HG03175 (cell line): ENCODE measurements at regions not wholly inside any gene's neighbourhood (a gene's known extent, or its start where the extent isn't known, plus 50 kb on each side); places are given as distances from the start of the nearest gene placed in this dataset.

Source experiments
- ATAC-seq: cut with Tn5 transposase; IDR thresholded peaks from one replicate; pipeline ENCODE4 v1.9.1; 2021; ENCODE audit warnings: mild to moderate bottlenecking, moderate library complexity; ENCODE audit not compliant: unreplicated experiment

DNA sequence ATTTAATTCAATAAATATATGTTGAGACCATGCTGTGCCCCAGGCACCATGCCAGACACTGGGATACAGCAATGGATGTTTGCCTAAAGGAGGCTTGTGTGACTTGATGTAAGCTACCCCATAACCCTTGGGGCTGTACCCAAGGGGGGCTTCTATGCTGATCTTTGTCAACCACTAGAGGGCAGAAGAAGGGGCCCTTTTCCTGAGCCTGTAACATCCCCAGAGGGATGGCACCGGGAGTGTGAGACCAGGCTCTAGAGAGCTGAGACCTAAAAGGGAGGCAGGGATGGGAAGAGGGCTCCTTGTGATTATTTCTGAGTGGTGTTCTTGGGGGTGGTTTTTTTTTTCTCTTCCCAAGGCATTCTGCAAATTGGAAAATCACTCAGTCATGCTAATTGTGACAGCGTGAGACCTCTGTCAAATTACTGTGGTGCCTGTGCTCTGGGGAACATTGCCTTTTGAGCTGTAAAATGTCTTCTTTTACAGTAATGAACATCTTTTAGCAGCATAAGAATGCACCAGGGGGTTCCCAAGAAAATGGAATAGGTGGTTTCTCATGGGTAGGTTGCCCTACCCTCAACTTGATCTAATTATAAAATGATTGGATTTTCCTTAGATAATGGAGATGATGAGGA, 138.7 kb upstream of the SLC24A3 start:
- ATAC-seq, result no peak

DNA sequence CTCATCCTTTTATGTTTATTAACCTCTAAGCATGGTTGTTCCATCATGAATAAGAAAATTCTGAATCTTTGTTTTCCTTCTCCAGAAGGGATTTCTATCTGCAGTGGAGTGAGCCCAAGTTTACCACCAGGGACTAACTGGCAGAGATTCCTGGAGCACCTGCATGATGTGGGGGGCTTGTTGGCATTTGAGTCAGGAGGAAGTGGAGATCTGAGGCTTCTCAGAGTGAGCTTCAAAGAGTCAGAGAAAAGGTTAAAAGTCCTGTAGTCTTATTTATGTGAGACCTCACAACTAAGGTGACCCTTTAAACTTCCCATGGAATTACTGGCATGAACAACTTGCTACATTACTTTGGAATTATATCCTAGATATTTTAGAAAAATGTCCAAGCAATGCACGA, 138.1 kb upstream of the SLC24A3 start:
- no peak for ATAC-seq

DNA sequence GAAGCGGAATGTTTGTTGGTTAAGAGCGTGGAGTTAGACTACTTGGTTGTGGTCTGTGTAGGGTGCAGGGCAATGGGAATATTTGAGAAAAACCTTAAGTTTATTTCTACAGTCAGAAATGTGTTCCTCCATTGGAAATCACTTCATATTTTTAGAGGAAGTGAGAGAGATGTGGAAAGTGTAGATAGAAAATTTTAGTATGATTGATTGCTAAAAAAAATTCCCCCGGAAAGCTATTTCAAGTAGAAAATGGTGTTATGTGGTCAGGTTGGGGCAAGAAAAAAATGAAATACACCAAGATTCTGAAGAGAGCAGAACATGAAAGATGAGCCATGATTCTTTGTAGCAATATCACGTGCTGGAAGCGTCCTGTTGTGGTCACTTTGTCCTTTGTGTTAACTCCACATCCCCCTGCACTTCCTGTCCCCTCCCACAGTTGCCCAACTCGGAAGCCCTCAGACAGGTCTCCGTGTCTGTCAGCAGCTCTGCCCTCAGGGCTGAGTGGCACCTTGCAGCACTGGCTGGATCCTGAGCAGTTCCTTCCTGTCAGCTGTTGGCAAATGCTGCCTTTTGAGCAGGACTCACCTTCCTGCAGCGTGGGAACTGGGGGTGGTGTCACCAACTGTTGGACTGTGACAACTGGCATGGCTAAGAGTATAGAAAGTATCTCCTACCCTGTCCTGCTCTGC, 137.5 kb upstream of the SLC24A3 start:
- peak; percentile 59 for ATAC-seq

DNA sequence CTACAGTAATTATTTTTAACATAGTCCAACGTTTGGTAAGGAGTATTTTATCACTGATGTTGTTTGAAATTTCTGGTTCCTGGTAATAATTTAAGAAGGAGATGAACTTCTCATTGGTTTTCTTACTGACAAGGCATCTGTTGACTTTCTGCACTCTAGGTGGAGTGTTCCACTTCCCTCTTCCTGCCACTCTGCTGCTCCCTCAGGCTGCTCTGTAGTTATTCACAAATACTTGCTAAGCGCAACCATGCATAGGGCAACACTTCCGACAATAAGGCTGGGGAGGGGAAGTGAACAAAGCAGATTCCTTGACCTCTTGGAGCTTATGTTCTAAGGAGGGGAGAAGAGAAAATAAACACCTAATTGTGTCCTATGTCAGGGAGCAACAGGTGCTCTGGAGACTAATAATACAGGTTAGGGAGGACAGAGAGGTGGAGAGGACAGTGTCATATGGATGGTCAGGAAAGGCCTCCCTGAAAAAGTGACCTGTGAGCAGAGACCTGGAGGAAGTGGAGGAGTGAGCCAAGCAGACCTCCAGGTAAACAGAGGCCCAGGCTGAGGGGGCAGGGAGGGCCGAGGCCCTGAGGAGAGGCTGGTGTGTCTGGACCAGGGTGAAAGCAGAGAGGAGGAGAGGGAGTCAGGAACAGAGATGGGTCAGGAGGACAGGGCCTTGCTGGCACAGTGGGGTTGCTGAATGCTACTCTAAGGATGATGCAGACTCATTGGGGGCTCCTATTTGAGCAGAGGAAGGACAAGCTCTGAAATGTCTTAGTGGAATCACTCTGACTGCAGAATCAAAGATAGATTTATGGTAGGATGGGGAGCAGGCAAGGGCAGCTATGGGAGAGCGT, 134.8 kb upstream of the SLC24A3 start:
- ATAC-seq, result no peak

DNA sequence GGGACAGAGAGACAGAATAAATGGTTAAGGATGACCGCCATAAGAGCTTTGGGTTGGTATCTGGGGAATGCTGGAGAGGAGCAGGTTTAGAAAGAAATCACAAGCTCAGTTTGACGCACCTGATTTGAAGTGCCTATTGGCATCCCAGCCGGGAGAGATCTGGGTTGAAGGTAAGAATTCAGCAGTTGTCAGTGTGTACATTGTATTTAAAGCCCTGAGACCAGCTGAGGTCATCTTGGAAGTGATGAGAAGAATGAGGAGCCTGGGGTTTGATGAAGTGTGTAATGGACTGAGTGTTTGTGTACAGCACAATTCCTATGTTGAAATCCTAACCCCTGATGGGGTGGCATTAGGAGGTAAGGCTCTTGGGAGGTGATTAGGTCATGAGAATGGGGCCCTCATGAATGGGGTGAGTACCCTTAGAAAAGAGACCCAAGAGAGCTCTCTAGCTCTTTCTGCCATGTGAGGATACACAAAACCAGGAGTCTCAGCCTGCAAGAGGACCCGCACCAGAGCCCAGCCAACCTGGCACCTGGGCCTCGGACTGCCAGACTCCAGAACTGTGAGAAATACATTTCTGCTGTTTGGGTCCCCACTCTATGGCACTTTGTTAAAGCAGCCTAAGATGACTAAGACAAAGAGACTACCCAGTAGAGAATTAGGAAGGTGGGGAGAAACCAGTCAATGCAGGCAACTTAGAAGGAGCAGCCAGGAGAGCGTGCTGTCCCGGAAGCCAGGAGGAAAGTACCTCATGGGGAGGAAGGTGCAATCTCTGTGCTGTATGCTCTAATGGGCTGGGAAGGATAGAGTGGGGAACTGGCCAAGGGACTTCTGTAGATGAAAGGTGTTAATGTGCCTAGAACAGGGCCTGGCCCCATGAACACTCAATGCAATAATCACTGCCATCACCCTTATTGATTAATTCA, 133.7 kb upstream of the SLC24A3 start:
- ATAC-seq, result no peak

DNA sequence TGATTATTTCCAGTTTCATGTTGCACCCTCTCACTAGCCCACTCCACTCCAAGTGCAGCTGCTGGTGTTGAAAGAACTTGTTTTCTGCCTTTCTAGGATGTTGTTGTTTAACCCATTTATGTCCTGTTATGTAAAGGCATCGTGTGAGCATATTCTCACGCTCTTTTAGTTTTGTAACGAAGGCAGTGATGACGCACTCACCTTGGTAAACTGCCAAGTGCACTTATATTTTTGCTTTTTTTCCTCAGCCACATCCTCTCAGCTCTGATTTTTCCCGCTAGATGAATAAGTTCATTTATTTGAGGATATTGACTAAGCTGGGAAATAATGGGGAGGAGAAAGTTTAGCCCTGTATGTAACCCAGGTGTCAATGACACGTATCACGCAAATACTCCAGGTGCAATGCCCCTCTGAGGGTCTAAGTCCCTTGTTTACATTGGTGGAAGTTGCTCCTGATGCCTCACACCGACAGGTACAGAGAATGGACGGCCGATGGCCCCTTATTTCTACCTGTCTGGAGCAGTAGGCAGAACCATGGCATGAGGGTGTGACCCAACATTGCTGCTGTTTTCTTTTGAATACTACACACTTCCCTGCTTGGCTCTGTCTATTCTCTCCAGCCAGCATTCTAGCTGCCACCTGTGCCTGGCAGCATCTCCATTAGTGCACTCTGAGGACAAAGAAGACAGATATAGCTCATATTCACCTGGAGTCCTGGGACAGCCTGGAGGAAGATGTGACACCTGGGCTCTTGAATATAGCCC, 132.7 kb upstream of the SLC24A3 start:
- ATAC-seq, result no peak

DNA sequence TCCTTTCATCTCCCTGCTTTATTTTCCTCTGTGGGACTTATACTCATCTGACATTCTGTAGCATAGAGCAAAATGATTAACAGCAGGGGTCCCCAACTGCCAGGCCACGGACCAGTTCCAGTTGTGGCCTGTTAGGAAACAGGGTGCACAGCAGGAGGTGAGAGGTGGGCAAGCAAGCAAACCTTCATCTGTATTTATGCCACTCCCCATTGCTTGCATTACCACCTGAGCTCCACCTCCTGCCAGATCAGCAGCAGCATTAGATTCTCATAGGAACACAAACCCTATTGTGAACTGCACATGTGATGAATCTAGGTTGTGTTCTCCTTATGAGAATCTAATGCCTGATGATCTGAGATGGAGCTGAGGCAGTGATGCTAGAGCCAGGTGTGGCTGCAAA, 130.5 kb upstream of the SLC24A3 start:
- ATAC-seq, result no peak

DNA sequence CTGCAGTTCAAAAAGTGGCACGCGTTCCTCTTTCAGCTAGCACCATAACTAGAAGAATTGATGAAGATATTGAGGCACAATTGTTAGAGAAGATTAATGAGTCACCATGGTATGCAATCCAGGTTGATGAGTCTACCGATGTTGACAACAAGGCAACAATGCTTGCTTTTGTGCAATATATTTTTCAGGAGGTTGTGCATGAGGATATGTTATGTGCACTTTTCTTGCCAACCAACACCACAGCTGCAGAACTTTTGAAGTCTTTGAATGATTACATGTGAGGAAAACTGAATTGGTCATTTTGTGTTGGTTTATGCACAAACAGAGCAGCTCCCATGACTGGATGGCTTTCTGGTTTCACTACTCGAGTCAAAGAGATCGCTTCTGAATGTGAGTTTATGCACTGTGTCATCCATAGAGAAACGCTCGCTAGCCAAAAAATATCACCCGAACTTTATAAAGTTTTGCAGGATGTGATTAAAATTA, 129.3 kb upstream of the SLC24A3 start:
- ATAC-seq, result no peak

DNA sequence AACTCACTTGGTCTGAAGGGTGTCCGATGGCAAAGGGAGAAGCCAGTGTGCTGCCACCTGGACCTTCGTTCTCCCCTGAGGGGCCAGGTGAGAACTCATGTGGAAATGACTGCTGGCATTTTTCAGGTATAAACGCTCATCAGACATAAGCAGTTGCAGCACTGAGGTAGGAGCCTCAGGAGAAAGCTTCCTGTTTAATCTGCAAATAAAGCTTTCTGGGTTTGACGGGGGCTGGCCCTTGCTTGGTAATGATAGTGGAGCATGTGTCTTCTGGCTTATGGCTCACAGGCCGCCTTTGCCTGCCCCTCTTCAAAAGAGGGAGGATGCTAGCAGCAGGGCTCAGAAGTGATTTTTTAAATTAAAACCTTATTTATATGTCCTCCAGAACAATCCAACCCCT, 122.1 kb upstream of the SLC24A3 start:
- ATAC-seq, result no peak

DNA sequence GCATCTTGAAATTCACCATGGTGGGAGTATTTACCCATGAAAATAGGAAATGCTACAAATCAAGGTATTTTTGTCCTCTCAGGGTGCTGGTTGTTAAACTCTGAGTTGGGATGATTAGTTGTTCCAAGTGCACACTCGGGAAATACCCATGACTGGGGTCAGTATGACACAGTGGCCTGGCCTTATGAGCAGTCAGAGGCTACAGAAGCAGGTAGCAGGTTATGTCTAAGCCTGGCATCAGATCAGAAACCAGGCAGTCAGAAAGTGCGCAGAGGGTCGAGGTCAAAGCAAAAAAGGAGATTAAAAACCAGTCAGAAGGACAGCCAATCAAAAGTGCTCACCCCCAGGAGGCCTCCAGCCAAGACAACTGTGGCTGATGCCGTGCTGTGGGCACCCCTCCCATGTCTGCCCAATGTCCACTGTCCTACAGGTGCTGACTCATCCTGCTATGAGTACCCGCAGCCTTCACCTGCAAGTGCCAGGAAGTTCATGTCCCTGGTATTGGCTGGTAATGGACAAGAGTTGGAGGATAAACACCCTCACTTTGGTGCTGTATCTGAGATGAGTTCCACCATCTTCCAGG, 117.4 kb upstream of the SLC24A3 start:
- no peak for ATAC-seq

DNA sequence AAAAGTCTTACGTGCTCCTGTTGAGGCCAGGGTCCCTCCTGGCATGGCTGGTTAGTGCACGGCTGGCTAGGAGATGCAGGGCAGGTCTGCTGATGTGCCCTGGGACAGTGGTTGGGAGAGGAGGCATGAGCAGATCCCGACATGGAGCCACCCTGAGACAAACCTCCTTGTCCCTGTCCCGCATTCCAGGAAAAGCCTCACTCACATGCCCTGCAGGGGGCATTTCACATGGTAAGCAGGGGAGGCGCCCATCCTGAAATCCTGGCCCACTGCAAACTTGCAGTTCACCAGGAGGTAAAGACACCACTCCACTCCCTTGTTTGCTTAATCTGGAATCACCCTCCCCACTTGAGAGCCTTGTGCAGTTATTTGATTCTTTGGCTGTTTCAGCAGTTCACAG, 116.7 kb upstream of the SLC24A3 start:
- no peak for ATAC-seq

DNA sequence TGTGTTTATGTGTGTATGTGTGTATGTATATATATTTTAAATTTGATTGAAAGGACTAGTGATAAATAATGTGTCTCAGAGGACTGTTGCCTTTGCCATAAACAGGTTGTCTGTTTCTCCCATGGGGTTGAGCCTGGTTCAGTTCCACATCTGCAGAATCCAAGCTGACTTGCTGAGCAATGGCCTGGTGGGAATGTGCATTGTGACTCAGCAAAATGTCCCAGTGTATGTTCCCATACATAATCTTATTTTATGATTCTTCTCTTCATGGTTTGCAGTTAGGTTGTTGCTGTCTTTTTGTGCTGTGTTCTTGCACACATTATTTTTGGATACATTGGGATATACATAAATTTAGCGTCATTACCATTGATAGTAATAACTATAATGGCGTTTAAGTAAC, 115.6 kb upstream of the SLC24A3 start:
- no peak for ATAC-seq

DNA sequence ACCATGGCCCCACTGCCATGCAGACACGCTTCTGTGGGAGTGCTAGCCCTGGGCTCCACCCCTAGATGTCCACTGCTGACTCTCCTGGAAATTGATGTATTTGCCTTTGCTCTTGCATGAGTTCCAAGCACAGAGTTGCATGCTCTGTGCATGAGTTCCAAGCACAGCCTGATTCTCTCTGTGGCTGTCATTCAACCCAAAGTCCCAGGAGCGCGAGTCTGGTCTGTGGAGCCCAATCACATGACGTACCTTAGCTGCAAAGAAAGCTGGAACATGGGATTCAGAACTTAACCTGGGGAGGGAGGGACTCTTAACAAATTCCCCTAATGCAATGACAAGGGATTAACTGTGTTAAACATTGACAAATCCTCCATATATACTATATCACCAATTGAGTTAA, 114.3 kb upstream of the SLC24A3 start:
- ATAC-seq, result no peak

DNA sequence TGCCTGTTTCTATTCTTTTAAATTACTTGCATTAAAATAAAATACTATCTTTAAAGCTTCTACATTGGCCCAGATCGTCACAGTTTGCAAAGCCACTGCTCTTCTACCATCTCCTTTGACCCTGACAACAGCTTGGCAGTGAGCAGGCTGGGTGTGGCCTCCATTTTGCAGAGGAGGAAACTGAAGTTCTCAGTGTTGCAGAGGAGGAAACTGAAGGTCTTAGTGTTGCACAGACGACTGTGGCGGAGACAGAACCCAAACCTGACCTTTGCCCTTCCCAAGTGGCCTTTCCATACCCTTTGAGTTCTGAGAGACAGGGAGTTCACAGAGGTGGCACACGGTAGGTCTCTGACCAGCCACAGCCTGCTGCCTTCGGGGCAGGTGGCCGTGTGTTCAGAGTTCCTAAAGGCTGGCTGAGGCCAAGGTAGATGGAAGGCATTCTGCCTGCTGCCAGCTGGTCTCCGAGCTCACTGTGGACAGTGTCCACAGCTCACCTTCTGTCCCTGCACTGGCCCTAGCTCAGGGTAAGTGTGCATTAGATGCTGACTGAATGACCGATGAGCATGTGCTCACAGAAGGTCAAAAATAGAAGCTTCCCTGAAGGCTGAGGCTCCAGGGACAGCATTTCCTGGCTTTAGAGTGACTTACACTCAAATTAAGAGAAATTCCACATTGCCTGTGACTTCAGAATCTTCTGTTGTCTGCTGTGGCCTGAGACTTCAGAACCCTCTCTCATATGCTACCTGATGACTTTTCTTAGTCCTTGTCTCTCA, 113.5 kb upstream of the SLC24A3 start:
- no peak for ATAC-seq

DNA sequence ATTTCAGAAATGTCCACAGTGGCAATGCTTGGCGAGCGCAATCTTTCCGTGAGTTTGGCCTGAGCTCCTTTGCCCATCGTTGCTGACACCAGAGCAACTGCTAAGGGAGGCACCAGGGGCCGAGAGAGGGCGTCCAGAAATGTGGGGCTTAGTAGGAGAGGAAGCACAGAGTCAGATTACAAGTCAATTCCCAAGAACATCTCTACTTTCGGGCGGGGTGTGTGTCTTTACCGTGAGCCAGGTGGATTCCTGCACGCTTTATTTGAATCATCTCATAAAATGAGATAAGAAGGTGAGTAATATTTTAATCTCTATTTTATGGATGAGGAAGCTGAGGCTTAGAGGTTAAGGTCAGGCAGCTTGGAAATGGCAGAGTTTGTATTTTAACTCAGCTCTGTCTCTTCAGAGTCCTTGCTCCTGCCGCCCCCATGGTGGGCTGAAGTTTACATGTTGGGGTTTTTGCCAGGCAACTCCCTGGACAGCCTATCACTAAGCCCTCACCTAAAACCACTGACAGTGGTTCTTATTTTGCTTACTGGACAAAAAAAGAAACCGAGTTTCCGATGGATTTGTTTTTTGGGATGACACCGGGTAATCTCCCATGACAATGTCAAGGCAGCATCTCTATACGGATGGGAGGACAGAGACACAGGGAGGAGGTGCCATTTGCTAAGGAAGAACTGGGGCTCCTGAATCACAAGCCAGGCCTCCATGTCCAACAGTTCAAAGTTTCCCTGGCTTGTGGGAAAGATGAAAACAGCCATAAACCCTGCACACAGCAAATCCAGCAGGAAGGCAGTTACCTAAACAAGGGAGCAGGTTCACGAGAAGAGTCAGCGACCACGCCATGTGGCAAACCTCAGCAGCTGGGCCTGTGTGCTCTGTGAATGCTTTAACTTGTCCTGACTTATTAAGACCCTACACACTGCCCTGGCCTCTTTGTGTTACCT, 112.6 kb upstream of the SLC24A3 start:
- no peak for ATAC-seq

DNA sequence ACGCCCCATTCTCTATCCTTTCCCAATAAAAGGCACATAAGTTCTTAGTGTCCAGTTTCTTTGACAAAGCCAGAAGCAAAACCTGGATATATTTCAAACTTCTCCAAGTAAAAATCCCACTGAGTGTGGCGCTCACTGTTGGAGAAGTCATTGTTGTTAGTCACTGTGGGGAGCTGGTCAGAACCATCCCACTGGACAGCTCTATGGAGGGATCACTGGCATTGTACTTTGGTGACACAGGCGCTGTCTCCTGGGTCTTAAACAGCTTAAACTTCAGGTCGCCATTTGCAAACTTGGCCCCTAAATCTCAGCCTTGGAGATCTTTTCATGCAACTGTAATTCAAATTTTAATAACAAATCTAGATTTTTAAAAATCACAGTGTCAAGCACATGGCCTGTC, 111.5 kb upstream of the SLC24A3 start:
- ATAC-seq, result no peak

DNA sequence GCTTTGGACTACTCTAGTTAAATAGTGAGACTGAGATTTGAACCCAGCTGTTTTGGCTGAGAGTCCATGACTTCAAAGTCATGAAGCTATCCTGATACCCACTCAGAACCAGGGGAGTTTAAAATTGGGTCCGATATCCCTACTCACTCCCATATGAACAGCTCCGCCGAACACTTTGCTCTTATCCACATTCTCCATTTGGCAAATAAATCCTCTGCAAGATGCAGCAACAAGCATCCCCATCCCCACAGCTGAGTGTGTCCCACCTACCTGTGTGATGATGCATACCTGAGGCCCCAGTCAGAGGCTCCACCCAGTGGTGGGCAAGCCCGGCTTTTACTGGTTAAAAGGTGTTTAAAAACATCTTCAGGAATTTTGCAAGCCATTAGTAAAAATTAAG, 108.3 kb upstream of the SLC24A3 start:
- ATAC-seq, result no peak

DNA sequence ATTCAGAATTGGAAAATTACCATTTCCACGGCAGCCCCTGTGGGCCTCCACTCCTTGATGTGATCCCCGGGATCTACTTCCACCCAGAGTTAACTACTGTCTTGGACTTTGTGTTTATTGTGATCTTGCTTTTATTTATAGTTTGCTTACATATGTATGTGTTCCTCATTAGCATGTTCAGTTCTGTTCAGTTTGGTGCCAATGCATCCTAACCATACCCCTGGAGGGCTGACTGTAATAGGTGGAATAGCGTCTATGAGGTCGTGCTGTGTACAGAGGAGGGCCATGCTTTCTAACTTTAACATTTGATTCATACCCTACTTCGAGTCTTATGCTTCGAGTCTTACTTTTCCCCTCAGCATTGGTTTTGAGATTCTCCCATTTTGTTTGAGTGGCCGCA, 104.3 kb upstream of the SLC24A3 start:
- no peak for ATAC-seq
